Hepatocyte (in vitro differentiated cells): ENCODE measurements at regions not wholly inside any gene's neighbourhood (a gene's known extent, or its start where the extent isn't known, plus 50 kb on each side); places are given as distances from the start of the nearest gene placed in this dataset.

Source experiments
- DNase-seq: peaks from one replicate; pipeline ENCODE4 v3.0.0-alpha.2; 2016; ENCODE audit warnings: low spot score
- H2AFZ ChIP-seq: fragments of 200-600 bp; sonication (generic); 2 replicates; pipeline ENCODE4 v1.6.0; 2016; ENCODE audit warnings: antibody characterized with exemption, mild to moderate bottlenecking
- H3K27ac ChIP-seq: fragments of 200-600 bp; sonication (generic); 2 replicates; pipeline ENCODE4 v1.5.1; 2016; ENCODE audit warnings: mild to moderate bottlenecking
- H3K27me3 ChIP-seq: fragments of 200-600 bp; sonication (generic); 2 replicates; pipeline ENCODE4 v1.6.1; 2016
- H3K36me3 ChIP-seq: fragments of 200-600 bp; sonication (generic); replicated peaks from 2 replicates; pipeline ENCODE4 v1.5.1; 2016; ENCODE audit warnings: low read depth; ENCODE audit not compliant: insufficient read depth
- H3K4me1 ChIP-seq: fragments of 200-600 bp; sonication (generic); 2 replicates; pipeline ENCODE4 v1.5.1; 2016; ENCODE audit warnings: mild to moderate bottlenecking, moderate library complexity; ENCODE audit not compliant: insufficient read depth
- H3K4me2 ChIP-seq: fragments of 200-600 bp; sonication (generic); 2 replicates; pipeline ENCODE4 v1.6.0; 2016
- H3K4me3 ChIP-seq: fragments of 200-600 bp; sonication (generic); 2 replicates; pipeline ENCODE4 v1.5.1; 2016; ENCODE audit warnings: mild to moderate bottlenecking
- H3K79me2 ChIP-seq: fragments of 200-600 bp; sonication (generic); 2 replicates; pipeline ENCODE4 v1.6.0; 2017; ENCODE audit warnings: mild to moderate bottlenecking
- H3K9me2 ChIP-seq: fragments of 200-600 bp; sonication (generic); replicated peaks from 2 replicates; pipeline ENCODE4 v1.6.0; 2017; ENCODE audit warnings: mild to moderate bottlenecking; ENCODE audit not compliant: insufficient read depth
- H3K9me3 ChIP-seq: fragments of 200-600 bp; sonication (generic); 2 replicates; pipeline ENCODE4 v1.5.1; 2016; ENCODE audit warnings: low read depth, mild to moderate bottlenecking
- H4K20me1 ChIP-seq: fragments of 200-600 bp; sonication (generic); 2 replicates; pipeline ENCODE4 v1.6.0; 2016; ENCODE audit warnings: mild to moderate bottlenecking; ENCODE audit not compliant: insufficient read depth, poor library complexity, severe bottlenecking
- EZH2 ChIP-seq: fragments of 200-600 bp; sonication (generic); IDR thresholded peaks from 2 replicates; pipeline ENCODE4 v1.6.1; 2016; ENCODE audit warnings: antibody characterized with exemption, mild to moderate bottlenecking, borderline replicate concordance
- EZH2phosphoT487 ChIP-seq: fragments of 200-600 bp; sonication (generic); IDR thresholded peaks from one replicate; pipeline ENCODE4 v1.6.1; 2018; ENCODE audit warnings: antibody characterized with exemption, mild to moderate bottlenecking, low read depth, moderate library complexity; ENCODE audit not compliant: unreplicated experiment, severe bottlenecking
- WGBS: methylation state at CpG from one replicate; pipeline ENCODE4 v1.1.6; 2016; ENCODE audit warnings: low lambda C conversion rate; ENCODE audit errors: missing lambda C conversion rate; 5-methylcytosine and 5-hydroxymethylcytosine counted together
- TF ChIP-seq, protein P1 (sequence below): fragments of 200-600 bp; sonication (generic); IDR thresholded peaks from 2 replicates; pipeline ENCODE4 v1.5.1; 2016; ENCODE audit warnings: antibody characterized with exemption, mild to moderate bottlenecking; ENCODE audit not compliant: poor library complexity

DNA sequence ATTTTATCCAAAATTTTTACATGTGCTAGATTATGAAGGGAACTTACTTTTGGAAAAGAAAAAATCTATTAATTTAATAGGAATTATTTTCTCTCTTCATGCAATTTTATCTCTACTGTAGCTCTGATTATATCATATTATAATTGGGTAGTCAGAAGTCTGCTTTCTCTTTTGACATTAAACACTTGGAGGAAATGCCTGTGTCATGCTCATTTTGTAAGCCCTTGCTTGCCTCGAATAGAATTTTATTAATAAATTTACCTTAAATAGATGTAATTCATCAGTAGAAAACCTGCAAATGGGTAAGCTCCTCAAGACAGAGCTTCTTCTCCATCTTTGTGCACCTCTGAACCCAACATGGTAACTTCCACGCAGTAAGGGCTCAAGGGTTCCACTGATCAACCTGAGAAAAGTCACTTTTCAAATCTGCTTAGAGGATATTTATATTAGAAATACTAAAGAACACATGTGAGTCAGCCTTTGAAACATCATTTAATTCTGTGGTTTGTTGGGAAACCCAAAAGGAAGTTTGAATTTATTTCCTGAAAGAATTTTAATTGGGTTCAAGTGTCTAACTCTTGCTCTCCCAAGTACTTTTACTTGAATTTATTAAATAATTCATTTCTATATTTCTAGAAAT is 266.0 kb downstream of the ALDH8A1 start:
- Histone ChIP-seq H3K27me3 (no peaks in the 10 kb centered on the region), H3K9me3 (no peaks in the 10 kb centered on the region), H3K4me2 (no peak overlapping the region), H3K36me3 (no peaks in the 10 kb centered on the region), H3K9me2 (no peaks in the 10 kb centered on the region), H3K27ac (no peak overlapping the region), H2AFZ (no peak overlapping the region), H3K4me1 (peaks cover 2% of the 10 kb centered on the region), H4K20me1 (no peaks in the 10 kb centered on the region), H3K79me2 (no peaks in the 10 kb centered on the region), H3K4me3 (no peak overlapping the region)
- TF ChIP-seq, protein P1, sequence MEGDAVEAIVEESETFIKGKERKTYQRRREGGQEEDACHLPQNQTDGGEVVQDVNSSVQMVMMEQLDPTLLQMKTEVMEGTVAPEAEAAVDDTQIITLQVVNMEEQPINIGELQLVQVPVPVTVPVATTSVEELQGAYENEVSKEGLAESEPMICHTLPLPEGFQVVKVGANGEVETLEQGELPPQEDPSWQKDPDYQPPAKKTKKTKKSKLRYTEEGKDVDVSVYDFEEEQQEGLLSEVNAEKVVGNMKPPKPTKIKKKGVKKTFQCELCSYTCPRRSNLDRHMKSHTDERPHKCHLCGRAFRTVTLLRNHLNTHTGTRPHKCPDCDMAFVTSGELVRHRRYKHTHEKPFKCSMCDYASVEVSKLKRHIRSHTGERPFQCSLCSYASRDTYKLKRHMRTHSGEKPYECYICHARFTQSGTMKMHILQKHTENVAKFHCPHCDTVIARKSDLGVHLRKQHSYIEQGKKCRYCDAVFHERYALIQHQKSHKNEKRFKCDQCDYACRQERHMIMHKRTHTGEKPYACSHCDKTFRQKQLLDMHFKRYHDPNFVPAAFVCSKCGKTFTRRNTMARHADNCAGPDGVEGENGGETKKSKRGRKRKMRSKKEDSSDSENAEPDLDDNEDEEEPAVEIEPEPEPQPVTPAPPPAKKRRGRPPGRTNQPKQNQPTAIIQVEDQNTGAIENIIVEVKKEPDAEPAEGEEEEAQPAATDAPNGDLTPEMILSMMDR: no peak
- WGBS: 76% methylated on average over 2 of the region's 2 CpGs
- no peak for DNase-seq

DNA sequence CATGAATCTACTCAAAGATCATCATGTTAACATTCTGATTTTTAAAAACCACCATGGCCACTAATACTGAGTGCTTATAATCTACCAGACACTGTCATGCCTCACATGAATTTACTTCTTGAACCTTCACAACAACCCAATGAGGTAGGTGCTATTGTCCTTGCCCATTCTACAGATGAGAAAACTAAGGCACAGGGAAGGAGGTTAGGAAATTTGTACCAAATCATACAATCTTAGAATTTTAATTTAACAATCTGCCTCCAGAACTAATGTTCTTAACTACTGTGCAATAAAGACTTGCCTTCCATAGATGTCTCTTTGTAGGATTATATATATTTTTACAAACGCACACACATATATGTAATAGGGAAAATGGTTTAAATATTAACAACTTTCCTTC is 269.5 kb downstream of the ALDH8A1 start:
- no peaks in the 10 kb centered on the region for H3K9me2 ChIP-seq
- no peak overlapping the region for H3K4me2 ChIP-seq
- no peaks in the 10 kb centered on the region for H3K36me3 ChIP-seq
- TF ChIP-seq EZH2phosphoT487: no peak
- TF ChIP-seq EZH2: no peak
- TF ChIP-seq, protein P1: no peak
- peaks cover 24% of the 10 kb centered on the region for H3K4me1 ChIP-seq
- no peak for DNase-seq
- H3K79me2 ChIP-seq: no peaks in the 10 kb centered on the region
- H4K20me1 ChIP-seq: no peaks in the 10 kb centered on the region
- H3K27me3 ChIP-seq: no peaks in the 10 kb centered on the region
- no peaks in the 10 kb centered on the region for H3K9me3 ChIP-seq
- no peak overlapping the region for H2AFZ ChIP-seq
- WGBS: 97% methylated on average over 1 of the region's 1 CpG
- no peak overlapping the region for H3K4me3 ChIP-seq
- no peak overlapping the region for H3K27ac ChIP-seq

DNA sequence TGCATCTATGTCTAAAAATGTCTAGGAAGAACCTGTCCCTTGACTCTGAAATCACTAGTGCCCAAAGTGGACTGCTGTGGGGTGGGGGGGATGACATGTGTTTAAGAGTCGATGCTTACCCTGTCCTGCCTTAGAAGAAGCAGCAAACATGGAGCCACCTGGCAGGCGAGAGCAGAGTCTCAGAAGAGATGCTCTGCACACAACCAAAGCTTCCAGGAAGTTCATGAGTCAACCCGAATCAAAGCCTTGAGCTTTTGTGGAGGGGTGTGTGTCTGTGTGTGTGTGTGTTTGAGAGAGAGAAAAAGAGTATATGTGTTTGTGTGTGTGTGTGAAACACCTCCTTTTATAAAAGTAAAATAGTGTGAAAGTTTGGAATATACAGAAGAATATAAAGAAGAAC is 269.9 kb downstream of the ALDH8A1 start:
- H3K4me2 ChIP-seq: no peak overlapping the region
- H3K4me3 ChIP-seq: no peak overlapping the region
- H3K27ac ChIP-seq: no peak overlapping the region
- WGBS: 94% methylated on average over 3 of the region's 3 CpGs
- peaks cover 24% of the 10 kb centered on the region for H3K4me1 ChIP-seq
- H3K9me2 ChIP-seq: no peaks in the 10 kb centered on the region
- H2AFZ ChIP-seq: no peak overlapping the region
- H4K20me1 ChIP-seq: no peaks in the 10 kb centered on the region
- DNase-seq: no peak
- H3K9me3 ChIP-seq: no peaks in the 10 kb centered on the region
- no peaks in the 10 kb centered on the region for H3K36me3 ChIP-seq
- H3K27me3 ChIP-seq: no peaks in the 10 kb centered on the region
- TF ChIP-seq EZH2 (no peak), EZH2phosphoT487 (no peak)
- TF ChIP-seq, protein P1: no peak
- H3K79me2 ChIP-seq: no peaks in the 10 kb centered on the region

DNA sequence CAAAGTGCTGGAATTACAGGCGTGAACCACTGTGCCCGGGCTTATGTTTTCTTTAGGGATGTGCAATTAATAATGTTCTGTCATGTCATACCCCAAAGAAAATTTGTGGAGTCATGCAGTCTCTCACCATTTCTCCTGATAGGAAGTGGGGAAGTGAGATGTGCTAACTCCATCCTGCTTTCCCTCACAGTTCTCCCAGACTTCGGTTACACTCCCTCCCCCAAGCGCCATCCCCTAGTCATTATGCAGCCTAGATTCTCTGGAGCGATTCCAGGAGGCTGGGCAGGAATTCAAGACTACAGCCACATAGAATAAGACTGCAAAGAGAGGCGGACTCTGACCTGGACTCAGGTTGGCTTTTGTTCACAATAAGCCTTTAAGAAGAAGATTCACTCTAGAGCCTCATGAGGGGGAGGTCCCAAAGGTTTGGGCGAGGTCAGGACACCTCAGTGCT is 271.4 kb downstream of the ALDH8A1 start:
- H3K9me3 ChIP-seq: no peaks in the 10 kb centered on the region
- 76% methylated on average over 7 of the region's 7 CpGs for WGBS
- H3K4me3 ChIP-seq: no peak overlapping the region
- H3K9me2 ChIP-seq: no peaks in the 10 kb centered on the region
- DNase-seq: peak; percentile 55
- no peak overlapping the region for H3K4me2 ChIP-seq
- H3K27me3 ChIP-seq: no peaks in the 10 kb centered on the region
- TF ChIP-seq, protein P1: no peak
- TF ChIP-seq EZH2phosphoT487 (no peak), EZH2 (no peak)
- peak overlapping the region; percentile 83 for H3K27ac ChIP-seq
- no peaks in the 10 kb centered on the region for H4K20me1 ChIP-seq
- peaks cover 24% of the 10 kb centered on the region for H3K4me1 ChIP-seq
- H3K79me2 ChIP-seq: no peaks in the 10 kb centered on the region
- no peak overlapping the region for H2AFZ ChIP-seq
- no peaks in the 10 kb centered on the region for H3K36me3 ChIP-seq
